Choroid plexus epithelial cell (primary cell): ENCODE measurements at regions not wholly inside any gene's neighbourhood (a gene's known extent, or its start where the extent isn't known, plus 50 kb on each side); places are given as distances from the start of the nearest gene placed in this dataset.
"Not testable (repeated sequence)": the region's sequence is repeated elsewhere in the genome, so short reads cannot be mapped to it uniquely, and the experiment has no call there.

Source experiments
- DNase-seq: peaks from one replicate; pipeline ENCODE4 v3.0.0-alpha.2; 2010; ENCODE audit warnings: low read depth
- H3K4me3 ChIP-seq: 2 replicates; pipeline ENCODE4 v1.5.1; 2011; ENCODE audit warnings: low read depth, mild to moderate bottlenecking, control low read depth, low read length, moderate library complexity
- TF ChIP-seq, protein P1 (sequence below): conservative IDR thresholded peaks from 2 replicates; pipeline ENCODE4 v1.5.1; 2011; ENCODE audit warnings: low read depth, mild to moderate bottlenecking, control low read depth, inconsistent platforms, low read length, moderate library complexity

DNA sequence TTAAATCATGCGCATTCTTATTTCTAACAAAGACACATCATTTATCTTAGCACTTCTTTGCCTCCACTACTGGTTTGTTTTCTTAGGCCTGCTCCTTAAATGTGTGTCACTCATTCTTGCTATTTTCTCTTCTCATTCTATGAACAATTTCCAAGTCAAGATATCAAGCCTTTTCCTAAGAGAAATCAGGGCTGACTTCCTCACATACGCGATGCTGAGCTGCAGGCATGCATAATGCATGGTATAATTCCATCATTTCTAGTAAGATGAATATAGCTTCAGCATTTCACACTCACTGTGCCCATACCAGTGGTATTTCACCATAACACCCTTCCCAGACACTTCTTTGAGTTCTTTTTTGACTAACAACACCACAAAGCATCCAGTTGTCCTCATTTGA lies 838.9 kb upstream of the DDX18 start:
- TF ChIP-seq, protein P1, sequence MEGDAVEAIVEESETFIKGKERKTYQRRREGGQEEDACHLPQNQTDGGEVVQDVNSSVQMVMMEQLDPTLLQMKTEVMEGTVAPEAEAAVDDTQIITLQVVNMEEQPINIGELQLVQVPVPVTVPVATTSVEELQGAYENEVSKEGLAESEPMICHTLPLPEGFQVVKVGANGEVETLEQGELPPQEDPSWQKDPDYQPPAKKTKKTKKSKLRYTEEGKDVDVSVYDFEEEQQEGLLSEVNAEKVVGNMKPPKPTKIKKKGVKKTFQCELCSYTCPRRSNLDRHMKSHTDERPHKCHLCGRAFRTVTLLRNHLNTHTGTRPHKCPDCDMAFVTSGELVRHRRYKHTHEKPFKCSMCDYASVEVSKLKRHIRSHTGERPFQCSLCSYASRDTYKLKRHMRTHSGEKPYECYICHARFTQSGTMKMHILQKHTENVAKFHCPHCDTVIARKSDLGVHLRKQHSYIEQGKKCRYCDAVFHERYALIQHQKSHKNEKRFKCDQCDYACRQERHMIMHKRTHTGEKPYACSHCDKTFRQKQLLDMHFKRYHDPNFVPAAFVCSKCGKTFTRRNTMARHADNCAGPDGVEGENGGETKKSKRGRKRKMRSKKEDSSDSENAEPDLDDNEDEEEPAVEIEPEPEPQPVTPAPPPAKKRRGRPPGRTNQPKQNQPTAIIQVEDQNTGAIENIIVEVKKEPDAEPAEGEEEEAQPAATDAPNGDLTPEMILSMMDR: no peak
- H3K4me3 ChIP-seq: no peak overlapping the region
- no peak for DNase-seq

DNA sequence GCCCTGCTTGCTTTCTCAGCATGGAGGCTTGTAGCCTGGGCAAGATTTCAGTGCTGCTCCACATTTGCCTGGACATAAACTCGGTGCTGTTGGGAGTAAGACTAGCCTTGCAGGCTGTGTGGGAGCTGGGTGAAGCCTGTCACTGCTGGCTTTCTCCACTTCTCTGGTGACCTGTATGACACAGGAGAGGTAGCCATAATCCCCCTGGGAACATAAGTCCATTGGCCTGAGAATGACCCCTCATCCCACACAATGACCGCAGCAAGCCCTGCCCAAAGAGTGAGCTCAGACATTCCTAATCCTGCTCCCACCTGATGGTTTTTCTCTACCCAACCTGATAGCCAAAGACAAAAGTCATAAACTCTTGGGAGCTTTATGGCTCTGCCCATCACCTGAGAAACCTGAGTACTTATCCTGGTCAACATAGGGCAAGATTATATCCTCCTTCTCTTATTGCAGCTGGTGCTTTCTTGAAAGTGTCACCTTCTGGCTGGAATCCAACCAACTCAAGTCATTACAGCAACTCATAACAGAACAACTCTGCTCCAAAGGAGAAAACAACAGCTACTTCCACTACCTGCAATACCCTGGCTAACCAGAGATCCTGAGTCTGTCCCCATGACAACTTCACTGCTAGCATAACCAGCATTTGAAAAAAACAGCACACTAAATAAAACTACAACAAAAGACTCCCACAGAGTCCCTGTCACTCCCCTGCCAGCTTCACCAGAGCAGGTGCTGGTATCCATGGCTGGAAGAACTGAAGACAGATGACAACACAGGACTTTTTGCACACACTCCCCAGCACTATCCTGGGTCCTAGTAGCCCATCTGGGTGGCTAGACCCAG lies 834.4 kb upstream of the DDX18 start:
- no peak overlapping the region for H3K4me3 ChIP-seq
- TF ChIP-seq, protein P1: no peak
- no peak for DNase-seq

DNA sequence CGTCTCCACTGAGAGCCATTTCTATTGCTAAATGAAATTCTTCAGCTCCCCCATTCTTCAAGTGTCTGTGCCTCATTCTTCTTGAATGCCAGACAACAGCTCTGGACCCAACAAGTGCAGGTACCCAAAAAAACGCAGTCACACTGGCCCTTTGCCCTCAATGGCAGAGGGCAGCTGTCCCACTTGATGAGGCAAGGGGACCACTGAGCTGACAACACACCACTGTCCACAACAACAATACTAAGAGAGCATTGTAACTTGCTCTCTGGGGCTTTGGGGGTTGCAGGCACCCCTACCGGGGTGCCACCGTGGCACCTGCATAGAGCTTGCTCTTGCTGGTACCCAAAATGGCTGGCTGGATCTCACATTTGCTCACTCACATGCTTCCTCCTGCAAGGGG lies 827.0 kb upstream of the DDX18 start:
- no peak overlapping the region for H3K4me3 ChIP-seq
- TF ChIP-seq, protein P1: no peak
- DNase-seq: no peak

DNA sequence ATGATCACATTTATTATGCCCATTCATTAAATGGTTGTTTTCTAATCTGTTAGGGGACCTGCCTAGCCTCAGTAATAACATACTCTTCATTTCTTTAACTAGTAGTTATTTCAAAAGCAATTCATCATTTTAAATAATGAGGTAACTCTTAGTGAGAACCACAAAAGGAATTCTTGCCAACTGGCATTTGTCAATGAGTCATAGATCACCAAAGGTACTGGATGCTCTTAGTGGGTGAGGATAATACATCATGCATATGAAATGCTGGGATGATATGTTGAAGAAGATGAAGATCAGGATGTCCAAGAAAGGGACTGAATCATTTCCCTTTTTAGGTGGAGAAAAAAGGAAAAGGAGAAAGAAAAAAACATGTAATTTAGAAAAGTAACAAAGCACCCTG lies 826.2 kb upstream of the DDX18 start:
- H3K4me3 ChIP-seq: no peak overlapping the region
- no peak for DNase-seq
- TF ChIP-seq, protein P1: no peak

DNA sequence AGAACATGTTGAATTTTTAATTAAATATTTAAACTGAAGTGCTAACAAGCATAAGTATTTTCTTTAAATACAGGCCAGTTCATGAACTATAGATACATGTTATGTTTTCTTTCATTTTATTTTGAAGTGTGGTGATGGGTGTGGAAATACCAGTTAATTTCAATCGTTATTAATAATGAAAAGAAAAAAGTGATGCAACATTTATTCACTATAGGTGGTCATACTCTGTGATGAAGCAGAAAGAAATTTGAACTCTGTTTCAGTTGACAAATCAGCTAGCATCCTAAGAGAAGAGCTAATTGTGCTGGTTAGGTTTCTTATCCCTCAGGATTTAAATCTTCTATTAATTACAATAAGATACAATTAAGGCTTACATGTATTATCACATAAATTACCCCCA lies 795.1 kb upstream of the DDX18 start:
- no peak overlapping the region for H3K4me3 ChIP-seq
- TF ChIP-seq, protein P1: no peak
- no peak for DNase-seq

DNA sequence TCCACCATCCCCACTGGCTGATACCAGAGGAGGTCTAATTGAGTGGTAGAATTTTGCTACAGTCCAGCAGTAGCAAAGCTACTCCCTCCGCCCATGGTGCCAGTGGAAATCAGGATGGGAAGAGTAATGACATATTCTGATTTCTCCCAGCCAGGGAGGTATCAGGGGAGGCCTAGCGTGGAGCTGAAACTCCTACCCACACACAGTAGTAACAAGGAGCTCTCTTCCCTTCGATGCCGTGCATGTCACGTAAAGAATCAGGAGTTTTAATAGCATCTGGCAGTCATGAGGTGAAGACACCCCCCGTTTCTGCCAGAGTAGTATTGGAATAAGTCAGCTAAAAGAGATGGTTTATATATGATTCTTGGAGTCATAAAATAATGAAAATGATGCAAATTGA lies 786.8 kb upstream of the DDX18 start:
- TF ChIP-seq, protein P1: no peak
- no peak for DNase-seq
- H3K4me3 ChIP-seq: no peak overlapping the region

DNA sequence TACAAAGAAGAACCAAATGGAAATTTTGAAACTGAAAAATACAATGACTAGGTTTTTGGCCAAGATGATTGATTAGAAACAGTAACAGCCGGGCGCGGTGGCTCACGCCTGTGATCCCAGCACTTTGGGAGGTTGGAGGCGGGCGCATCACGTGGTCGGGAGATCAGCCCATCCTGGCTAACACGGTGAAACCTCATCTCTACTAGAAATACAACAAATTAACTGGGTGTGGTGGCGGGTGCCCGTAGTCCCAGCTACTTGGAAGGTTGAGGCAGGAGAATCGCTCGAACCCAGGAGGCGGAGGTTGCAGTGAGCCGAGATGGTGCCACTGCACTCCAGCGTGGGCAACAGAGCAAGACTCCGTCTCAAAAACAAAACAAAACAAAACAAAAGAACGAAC lies 785.8 kb upstream of the DDX18 start:
- not testable (repeated sequence) for H3K4me3 ChIP-seq, DNase-seq
